ENCODE measurements at regions not wholly inside any gene's neighbourhood (a gene's known extent, or its start where the extent isn't known, plus 50 kb on each side); places are given as distances from the start of the nearest gene placed in this dataset.
A peak's percentile ranks its signal among the peaks of the same experiment; 100 is the strongest.

- in situ Hi-C loops (cut with MboI; ENCODE audit: low pct_ligation_motif_present in 1 of 4, low pct_unique_long_range_greater_than_20kb in 1 of 4, low sequenced_read_pairs in 3 of 4) (no loop called here), intact Hi-C loops (cut with DNase I; ENCODE audit: low total_unique reads) (no loop called here)
- Histone ChIP-seq H3K4me1 (peaks cover 3 to 29% (median 10%) of the 10 kb centered on the region in 4 donors), H3K9me3 (no peaks in the 10 kb centered on the region), H3K36me3 (no peaks in the 10 kb centered on the region), H3K27ac (peak overlapping the region; percentile 43 to 60 (median 50)), H3K27me3 (no peaks in the 10 kb centered on the region), H3K4me3 (peak overlapping the region in 1 of 4 donors; percentile 17)
- no peak for TF ChIP-seq CTCF (IDR thresholded peaks at IDR 0.05)
- TF ChIP-seq POLR2AphosphoS5 (IDR thresholded peaks at IDR 0.05) = no peak
- no peak for TF ChIP-seq EP300 (IDR thresholded peaks at IDR 0.05; ENCODE audit: low read depth)
- TF ChIP-seq POLR2A (IDR thresholded peaks at IDR 0.05) = no peak
- 59 to 75% methylated on average over 4 to 5 of the region's 5 CpGs for WGBS, 2 donors (ENCODE audit: low coverage in 1 of 2)
- no peak for DNase-seq
These were observed 54.4 kb upstream of the MEF2C start for GRCh38 chr5:88937406-88937805.

- WGBS, 2 donors (ENCODE audit: low coverage in 1 of 2) = 80 to 85% methylated on average over 1 to 3 of the region's 3 CpGs
- no peak overlapping the region for H3K27ac ChIP-seq
- no peak overlapping the region for H3K4me3 ChIP-seq
- intact Hi-C loops (cut with DNase I; ENCODE audit: low total_unique reads) = no loop called here
- peaks cover 3 to 20% (median 10%) of the 10 kb centered on the region in 4 donors for H3K4me1 ChIP-seq
- no peaks in the 10 kb centered on the region for H3K27me3 ChIP-seq
- H3K9me3 ChIP-seq = no peaks in the 10 kb centered on the region
- in situ Hi-C loops (cut with MboI; ENCODE audit: low pct_ligation_motif_present in 1 of 4, low pct_unique_long_range_greater_than_20kb in 1 of 4, low sequenced_read_pairs in 3 of 4) = no loop called here
- H3K36me3 ChIP-seq = no peaks in the 10 kb centered on the region
- no peak for DNase-seq
- TF ChIP-seq CTCF (IDR thresholded peaks at IDR 0.05) (no peak), EP300 (IDR thresholded peaks at IDR 0.05; ENCODE audit: low read depth) (no peak), POLR2AphosphoS5 (IDR thresholded peaks at IDR 0.05) (no peak), POLR2A (IDR thresholded peaks at IDR 0.05) (no peak)
These were observed 51.5 kb upstream of the MEF2C start for GRCh38 chr5:88934439-88934838.

Small RNA genes in the stretch of these regions (small RNA-seq; reads per million reads assigned to genes)
- 0 reads per million in 4 donors for gene MIR3660
